Liver (tissue), 8 donors: ENCODE measurements at regions not wholly inside any gene's neighbourhood (a gene's known extent, or its start where the extent isn't known, plus 50 kb on each side); places are given as distances from the start of the nearest gene placed in this dataset.

Source experiments
- DNase-seq: peaks from one replicate; pipeline ENCODE4 v3.0.0-alpha.2; 2017; ENCODE audit warnings: low spot score
- H3K27ac ChIP-seq, 2 donors: one replicate each; pipeline ENCODE4 v1.7.0; 2013; ENCODE audit warnings: inconsistent platforms in 2 of 2, low read length in 2 of 2, control low read depth in 1 of 2, low read depth in 1 of 2, mild to moderate bottlenecking in 1 of 2
- H3K27me3 ChIP-seq, 4 donors: one replicate each; pipeline versions ENCODE4 v1.6.1 to v1.7.0; 2013; ENCODE audit warnings: low read length in 3 of 4, inconsistent platforms in 1 of 4, mild to moderate bottlenecking in 1 of 4, moderate library complexity in 1 of 4; ENCODE audit not compliant: control insufficient read depth in 4 of 4, insufficient read depth in 4 of 4
- H3K36me3 ChIP-seq, 4 donors: one replicate each; pipeline versions ENCODE4 v1.6.1 to v1.7.0; 2013; ENCODE audit warnings: low read length in 3 of 4, mild to moderate bottlenecking in 3 of 4, low read depth in 1 of 4, moderate library complexity in 1 of 4; ENCODE audit not compliant: control insufficient read depth in 4 of 4, insufficient read depth in 3 of 4
- H3K4me1 ChIP-seq, 4 donors: one replicate each; pipeline versions ENCODE4 v1.6.1 to v1.7.0; 2013; ENCODE audit warnings: low read length in 3 of 4, mild to moderate bottlenecking in 3 of 4, moderate library complexity in 1 of 4; ENCODE audit not compliant: control insufficient read depth in 4 of 4, insufficient read depth in 4 of 4
- H3K4me3 ChIP-seq, 3 donors: one replicate each; pipeline versions ENCODE4 v1.6.1 to v1.7.0; 2013; ENCODE audit warnings: low read length in 3 of 3, control low read depth in 1 of 3, low read depth in 1 of 3, mild to moderate bottlenecking in 1 of 3
- H3K9ac ChIP-seq, 2 donors: one replicate each; pipeline ENCODE4 v1.7.0; 2013; ENCODE audit warnings: low read length in 2 of 2, mild to moderate bottlenecking in 2 of 2, moderate library complexity in 2 of 2, control low read depth in 1 of 2, low read depth in 1 of 2
- H3K9me3 ChIP-seq, 4 donors: one replicate each; pipeline versions ENCODE4 v1.6.1 to v1.7.0; 2013; ENCODE audit warnings: low read length in 3 of 4; ENCODE audit not compliant: control insufficient read depth in 4 of 4
- CTCF ChIP-seq: fragments of 150-350 bp; IDR thresholded peaks from 2 replicates; pipeline ENCODE4 v1.5.1; 2017; ENCODE audit warnings: improper control_type of control experiment, low read depth, low read length; ENCODE audit not compliant: missing input control
- FOXA1 ChIP-seq: IDR thresholded peaks from 2 replicates; pipeline ENCODE4 v1.6.1; 2016; ENCODE audit warnings: antibody characterized with exemption
- HNF4A ChIP-seq, 2 donors: conservative IDR thresholded peaks; 2 replicates each; pipeline ENCODE4 v1.6.1; 2016; ENCODE audit warnings: antibody characterized with exemption in 2 of 2, mild to moderate bottlenecking in 2 of 2
- HNF4G ChIP-seq: IDR thresholded peaks from 2 replicates; pipeline ENCODE4 v1.6.1; 2016; ENCODE audit warnings: antibody characterized with exemption
- JUND ChIP-seq, 2 donors: IDR thresholded peaks; 2 replicates each; pipeline ENCODE4 v1.6.1; 2016; ENCODE audit warnings: antibody characterized with exemption in 2 of 2
- MAX ChIP-seq: IDR thresholded peaks from 2 replicates; pipeline ENCODE4 v1.6.1; 2016; ENCODE audit warnings: antibody characterized with exemption
- NR2F2 ChIP-seq: IDR thresholded peaks from 2 replicates; pipeline ENCODE4 v1.6.1; 2016; ENCODE audit warnings: antibody characterized with exemption
- RAD21 ChIP-seq, 2 donors: IDR thresholded peaks; 2 replicates each; pipeline ENCODE4 v1.6.1; 2016; ENCODE audit warnings: antibody characterized with exemption in 2 of 2, mild to moderate bottlenecking in 2 of 2
- REST ChIP-seq: IDR thresholded peaks from 2 replicates; pipeline ENCODE4 v1.6.1; 2016; ENCODE audit warnings: antibody characterized with exemption, mild to moderate bottlenecking
- RXRA ChIP-seq, 2 donors: IDR thresholded peaks; 2 replicates each; pipeline ENCODE4 v1.6.1; 2017 to 2018; ENCODE audit warnings: antibody characterized with exemption in 2 of 2, mild to moderate bottlenecking in 1 of 2
- TAF1 ChIP-seq: conservative IDR thresholded peaks from 2 replicates; pipeline ENCODE4 v1.6.1; 2016; ENCODE audit warnings: antibody characterized with exemption, mild to moderate bottlenecking
- ZBTB33 ChIP-seq: IDR thresholded peaks from 2 replicates; pipeline ENCODE4 v1.6.1; 2016; ENCODE audit warnings: antibody characterized with exemption
- WGBS: extraction: QIAGEN DNeasy Blood & Tissue Kit; methylation state at CpG from one replicate; pipeline ENCODE4 v1.1.7; 2013; 5-methylcytosine and 5-hydroxymethylcytosine counted together
- donor health status: healthy.
- donor health status: healthy.
- donor health status: healthy.
- donor health status: healthy.
- donor health status: healthy.

- 89% methylated on average over 24 of the region's 24 CpGs for WGBS
- H3K9me3 ChIP-seq: no peaks in the 10 kb centered on the region
- H3K9ac ChIP-seq: no peak overlapping the region
- H3K36me3 ChIP-seq: no peaks in the 10 kb centered on the region
- H3K4me1 ChIP-seq: no peaks in the 10 kb centered on the region
- H3K4me3 ChIP-seq: no peak overlapping the region
- no peak for DNase-seq
- TF ChIP-seq REST: no peak
- TF ChIP-seq MAX: no peak
- H3K27me3 ChIP-seq: no peaks in the 10 kb centered on the region
- no peak overlapping the region for H3K27ac ChIP-seq
Measured at GRCh38 chr19:16019691-16020448, 56.4 kb upstream of the TPM4 start.

GRCh38 chr19:16021796-16022195 lies 54.5 kb upstream of the TPM4 start:
- Histone ChIP-seq H3K9me3 (no peaks in the 10 kb centered on the region), H3K36me3 (no peaks in the 10 kb centered on the region), H3K4me1 (no peaks in the 10 kb centered on the region), H3K4me3 (no peak overlapping the region), H3K9ac (no peak overlapping the region), H3K27me3 (no peaks in the 10 kb centered on the region), H3K27ac (no peak overlapping the region)
- TF ChIP-seq MAX (no peak), REST (no peak), JUND (IDR thresholded peaks at IDR 0.05) (no peak), ZBTB33 (no peak), HNF4A (conservative IDR thresholded peaks at IDR 0.05) (no peak), NR2F2 (no peak), RAD21 (IDR thresholded peaks at IDR 0.05) (no peak), FOXA1 (no peak), TAF1 (no peak), CTCF (no peak), RXRA (IDR thresholded peaks at IDR 0.05) (no peak), HNF4G (no peak)
- no peak for DNase-seq
- WGBS: 87% methylated on average over 8 of the region's 8 CpGs
